Inferior parietal cortex (tissue), 1 donor: ENCODE measurements at regions not wholly inside any gene's neighbourhood (a gene's known extent, or its start where the extent isn't known, plus 50 kb on each side); places are given as distances from the start of the nearest gene placed in this dataset.

Experiments used
- DNase-seq: peaks from one replicate; pipeline ENCODE4 v3.0.0-alpha.2; 2016; ENCODE audit errors: extremely low spot score

GRCh38 chr4:156654410-156654809 lies 317.2 kb downstream of the PDGFC start:
- DNase-seq: no peak

- no peak for DNase-seq
These were observed 327.8 kb downstream of the PDGFC start for GRCh38 chr4:156643826-156644225.

- no peak for DNase-seq
These were observed 329.4 kb downstream of the PDGFC start for GRCh38 chr4:156642161-156642560.

GRCh38 chr4:156638925-156639605 lies 332.5 kb downstream of the PDGFC start:
- no peak for DNase-seq

DNA sequence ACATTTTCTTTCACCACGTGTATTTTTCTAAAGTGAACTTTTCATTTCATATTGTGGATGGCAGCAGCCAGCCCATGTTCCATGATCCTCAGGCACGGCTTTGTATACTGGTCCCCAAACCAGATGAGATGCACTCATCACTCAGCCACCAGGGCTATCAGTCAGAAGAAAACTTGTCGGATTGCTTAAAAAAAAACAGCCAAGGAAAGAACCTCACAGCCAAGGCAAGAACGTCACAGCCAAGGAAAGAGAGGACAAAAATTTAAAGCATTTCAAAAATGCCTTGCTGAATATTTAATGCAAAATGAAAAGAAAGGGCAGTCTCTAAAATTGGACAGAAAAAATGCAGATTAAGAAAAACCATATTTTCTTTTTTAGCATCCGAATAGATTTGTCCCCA lies 333.3 kb downstream of the PDGFC start:
- DNase-seq: no peak

DNA sequence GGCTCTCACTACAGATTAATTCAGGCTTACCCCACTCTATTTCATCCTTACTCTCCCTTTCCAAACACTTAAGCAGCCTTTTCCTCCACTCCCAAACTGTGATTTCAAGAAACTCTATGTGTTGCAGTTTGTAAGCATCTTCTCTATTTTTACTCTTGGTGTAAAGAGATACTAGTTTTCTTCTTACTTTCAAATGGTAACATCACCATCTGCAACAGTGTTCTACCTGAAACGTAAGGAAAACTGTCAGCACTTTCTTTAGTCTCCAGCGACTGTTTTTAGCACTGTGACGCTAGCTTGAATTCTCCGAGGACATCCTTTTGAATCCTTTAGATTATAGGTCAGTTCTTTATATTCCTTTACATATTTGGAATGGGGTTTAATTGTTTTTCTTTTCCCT lies 335.2 kb downstream of the PDGFC start:
- DNase-seq: no peak

DNA sequence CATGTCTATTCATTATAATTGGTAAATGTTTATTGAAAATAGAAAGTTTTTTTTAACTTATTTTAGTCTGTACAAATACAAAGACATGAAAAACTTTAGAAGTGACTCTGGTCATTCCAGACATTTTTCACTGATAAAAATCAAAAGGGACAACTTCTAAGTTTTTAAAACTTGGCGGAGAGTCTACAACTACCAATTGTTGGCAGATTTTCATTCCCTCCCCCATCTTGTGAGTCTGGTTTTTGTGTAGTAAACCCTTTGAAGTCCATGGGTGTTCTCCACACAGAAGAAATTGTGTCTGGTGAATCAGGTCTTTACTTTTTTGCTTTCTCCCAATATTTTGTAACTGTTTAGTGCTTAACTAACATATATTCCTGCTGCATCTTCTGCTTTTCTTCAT lies 336.5 kb downstream of the PDGFC start:
- no peak for DNase-seq

DNA sequence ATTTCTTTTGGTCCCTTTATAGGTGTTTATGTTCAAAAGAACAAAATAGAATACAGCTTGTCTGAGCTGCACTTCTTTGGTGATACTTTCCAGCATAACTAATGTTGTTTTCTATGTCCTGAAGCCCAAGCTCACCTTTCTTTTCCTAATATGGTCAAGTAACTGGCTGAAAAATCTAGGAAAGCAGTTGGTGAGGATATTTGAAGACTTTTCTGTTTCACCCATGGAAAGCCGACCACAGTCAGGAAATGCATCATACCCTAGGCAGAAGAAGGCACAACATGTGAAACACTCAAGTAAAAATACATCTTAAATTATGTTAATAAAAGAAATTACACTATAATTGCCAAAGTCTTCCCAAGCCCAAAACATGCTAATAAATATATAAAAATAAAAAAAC lies 337.0 kb downstream of the PDGFC start:
- DNase-seq: no peak

DNA sequence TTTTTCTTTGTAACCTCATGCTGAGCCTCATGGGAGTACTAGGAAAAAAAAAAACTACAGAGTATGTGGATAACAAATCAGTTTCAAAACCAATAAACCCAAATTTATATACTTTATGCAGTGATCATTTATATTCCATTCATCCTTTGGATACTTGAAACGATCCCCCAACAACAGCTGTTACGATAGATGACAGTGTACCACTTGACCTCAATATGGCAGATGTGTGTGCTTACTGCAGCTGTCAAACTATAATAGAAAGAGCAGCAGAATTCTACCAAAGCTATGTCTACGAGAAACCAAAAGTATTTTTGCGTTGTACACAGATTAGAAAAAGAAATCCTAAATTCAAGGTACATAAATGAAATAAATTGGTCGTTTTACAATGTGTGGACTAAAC lies 337.8 kb downstream of the PDGFC start:
- no peak for DNase-seq

GRCh38 chr4:156628858-156629257 lies 342.7 kb downstream of the PDGFC start:
- no peak for DNase-seq

DNA sequence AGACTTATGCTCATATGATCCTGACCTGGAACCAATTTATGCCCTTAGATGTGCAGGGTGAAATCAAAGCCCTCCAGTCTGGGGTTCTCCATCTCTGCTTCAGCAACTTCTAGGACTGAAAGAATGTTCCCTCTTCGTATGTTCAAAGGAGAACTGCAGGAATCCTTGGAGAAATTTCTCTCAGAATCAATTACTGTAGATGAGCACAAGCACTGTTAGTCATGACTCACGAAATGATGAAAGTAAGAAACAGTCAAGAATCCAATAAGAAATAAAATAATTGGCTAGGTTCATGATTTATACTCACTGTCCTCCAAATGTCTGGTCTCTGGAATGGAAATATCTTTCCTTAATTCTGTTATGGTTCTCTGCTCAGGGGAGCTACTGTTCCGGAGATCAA lies 348.2 kb downstream of the PDGFC start:
- DNase-seq: no peak

DNA sequence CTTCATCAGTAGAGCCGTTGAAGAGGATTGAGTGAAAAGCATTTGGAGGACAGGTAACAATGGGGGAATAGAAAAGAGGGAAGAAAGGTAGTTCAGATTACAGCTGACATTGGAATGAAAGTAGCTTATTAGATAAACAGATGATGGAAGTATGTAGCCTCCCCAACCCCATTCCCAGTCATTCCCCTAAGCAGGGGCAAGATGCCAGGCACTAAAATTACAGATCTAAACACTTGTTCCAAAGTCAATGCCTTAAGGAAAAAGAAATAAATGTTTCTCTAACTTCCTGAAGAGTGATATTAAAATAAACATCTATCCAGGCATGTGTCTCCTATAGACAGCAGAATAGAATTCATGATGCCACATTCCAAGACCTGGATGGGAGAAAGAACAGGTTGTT lies 350.8 kb downstream of the PDGFC start:
- DNase-seq: no peak

DNA sequence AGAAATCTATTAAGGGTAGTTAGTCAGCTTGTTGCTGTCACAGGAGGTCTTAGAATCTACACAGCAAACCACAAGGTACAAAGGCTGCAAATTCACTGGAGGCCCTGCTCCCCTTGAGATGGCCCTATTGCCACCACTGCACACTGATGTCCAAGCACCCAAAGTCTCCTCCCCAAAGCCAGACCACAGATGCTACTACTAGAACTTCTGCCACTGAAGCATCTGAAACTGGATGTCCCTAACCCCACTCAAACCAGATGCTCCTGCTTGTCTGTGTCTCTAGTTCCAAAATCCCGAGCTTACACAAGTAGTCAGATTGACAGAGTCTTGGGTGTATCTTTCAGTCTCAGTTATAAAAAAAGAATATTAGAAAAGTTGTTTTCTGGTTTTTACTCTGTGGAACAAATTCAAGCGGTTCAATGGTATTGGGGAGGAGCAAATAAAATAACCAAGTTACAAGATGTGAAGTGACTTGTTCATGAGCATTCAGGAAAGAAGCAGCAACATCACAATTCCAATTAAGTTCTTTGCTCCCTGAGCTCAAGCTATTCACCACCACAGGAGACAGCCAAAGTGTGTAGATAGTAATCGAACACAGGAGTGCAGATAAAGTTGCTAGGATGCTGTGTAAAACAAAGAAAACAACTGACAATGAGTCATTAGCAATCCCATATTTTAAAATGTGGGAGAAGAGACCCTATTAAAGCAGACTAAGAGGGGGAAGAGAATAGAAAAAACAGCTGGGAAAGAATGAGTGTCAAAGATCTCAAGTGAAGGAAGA lies 352.3 kb downstream of the PDGFC start:
- no peak for DNase-seq

- DNase-seq: no peak
These were observed 356.5 kb downstream of the PDGFC start for GRCh38 chr4:156615066-156615531.

DNA sequence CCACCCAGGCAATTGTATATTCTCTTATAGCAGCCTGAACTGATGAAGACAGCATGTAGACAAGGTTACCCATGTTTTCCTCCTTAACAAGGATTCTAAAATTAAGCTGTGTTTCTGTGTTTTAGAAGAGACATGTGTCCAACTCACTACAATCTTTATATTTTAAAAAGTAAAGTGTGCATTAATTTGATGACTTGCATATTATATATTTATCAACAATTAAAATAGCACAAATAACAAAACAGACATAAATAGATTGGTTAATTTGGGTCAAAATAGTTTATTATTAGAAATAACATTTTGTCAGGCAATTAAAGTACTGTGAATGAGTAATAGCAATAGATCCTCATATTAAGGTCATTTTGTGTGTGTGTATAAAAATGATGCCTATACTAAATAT lies 357.1 kb downstream of the PDGFC start:
- no peak for DNase-seq

DNA sequence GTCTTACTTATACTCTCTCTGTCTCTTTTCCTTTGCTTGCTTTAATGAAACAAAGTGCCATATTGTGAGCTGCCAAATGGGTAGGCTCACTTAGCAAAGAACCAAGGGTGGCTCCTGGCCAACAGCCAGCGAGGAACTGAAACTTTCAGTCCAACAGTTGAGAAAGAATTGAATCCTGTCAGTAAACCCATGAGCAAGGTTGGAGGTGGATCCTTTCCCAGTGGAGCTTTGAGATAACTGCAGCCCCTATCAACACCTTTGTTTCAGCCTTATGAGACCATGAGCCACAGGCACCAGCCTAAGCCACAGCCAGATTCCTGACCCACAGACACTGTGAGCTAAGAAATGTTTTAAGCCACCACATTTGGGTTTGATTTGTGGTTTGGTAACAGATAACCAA lies 362.2 kb downstream of the PDGFC start:
- no peak for DNase-seq

GRCh38 chr4:156608651-156609050 lies 362.9 kb downstream of the PDGFC start:
- DNase-seq: no peak

GRCh38 chr4:156607478-156607857 lies 364.1 kb downstream of the PDGFC start:
- no peak for DNase-seq

DNA sequence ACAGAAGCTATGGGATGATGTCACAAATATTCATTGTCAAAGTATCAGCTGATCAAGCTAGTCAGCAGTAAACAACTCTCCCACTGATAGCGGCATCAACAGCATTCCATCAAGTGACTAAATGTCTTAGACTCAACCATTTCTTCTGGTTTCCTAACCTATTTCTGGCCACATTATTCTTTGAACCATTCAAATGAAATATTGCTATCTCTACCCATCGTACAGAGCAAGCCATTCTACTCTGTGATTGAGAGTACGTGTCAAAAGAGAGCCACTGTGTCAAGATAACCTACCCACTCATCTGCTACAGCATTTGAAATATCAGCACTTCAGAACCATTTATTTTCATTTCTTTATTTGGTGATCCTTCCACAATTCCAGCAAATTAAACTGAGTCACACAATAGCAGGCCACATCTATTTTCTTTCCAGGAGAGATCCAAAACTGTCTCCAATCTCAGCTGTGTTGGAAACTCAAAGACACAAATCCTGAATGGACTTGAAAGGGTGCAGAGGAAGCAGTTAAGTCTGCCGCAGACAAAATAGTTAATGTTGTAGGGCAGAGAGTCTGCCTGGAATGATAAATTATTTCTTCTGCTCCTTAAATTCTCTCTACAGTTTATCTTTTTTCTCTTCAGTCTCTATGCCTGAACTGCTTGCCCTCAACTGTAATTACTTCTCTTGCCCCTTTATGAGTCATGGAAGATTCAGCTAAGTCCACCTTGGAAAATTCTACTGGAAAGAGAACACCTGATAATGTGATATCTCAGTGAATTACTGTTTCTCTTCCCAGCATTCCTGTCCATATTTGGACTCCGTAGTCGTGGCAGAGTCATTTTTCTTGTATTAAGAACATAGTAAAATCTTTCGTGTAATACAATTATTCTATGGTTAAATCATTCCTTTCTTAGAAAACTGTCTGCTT lies 364.8 kb downstream of the PDGFC start:
- no peak for DNase-seq

- DNase-seq: no peak
These were observed 373.4 kb downstream of the PDGFC start for GRCh38 chr4:156598138-156598681.

GRCh38 chr4:156596706-156597329 lies 374.8 kb downstream of the PDGFC start:
- no peak for DNase-seq

GRCh38 chr4:156596026-156596425 lies 375.6 kb downstream of the PDGFC start:
- peak; percentile 54 for DNase-seq
